ENCODE measurements at regions not wholly inside any gene's neighbourhood (a gene's known extent, or its start where the extent isn't known, plus 50 kb on each side); places are given as distances from the start of the nearest gene placed in this dataset.

- no peak for DNase-seq
Measured at GRCh38 chr17:6941989-6942388, 53.9 kb upstream of the ALOX12 start.

DNA sequence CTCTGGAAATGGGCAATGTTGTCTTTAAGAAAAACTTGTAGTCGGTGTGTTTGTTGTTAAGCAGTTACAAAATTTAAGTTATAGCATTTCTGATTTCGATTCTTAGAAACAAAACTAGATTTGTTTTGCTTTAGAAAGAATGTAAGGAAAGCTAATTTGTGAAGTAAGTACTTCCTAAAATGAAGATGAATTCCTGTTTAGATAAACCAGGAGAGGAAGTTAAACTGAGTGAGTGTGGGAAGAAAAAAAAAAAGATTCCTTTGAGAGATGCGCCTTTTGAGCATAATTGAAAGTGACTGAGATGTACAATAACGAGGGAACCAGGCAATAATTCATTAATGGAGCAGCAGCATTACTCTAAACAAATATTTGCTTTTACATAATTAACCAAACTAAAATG is 52.4 kb upstream of the ALOX12 start:
- DNase-seq = no peak
